Jurkat, Clone E6-1 (cell line): ENCODE measurements at regions not wholly inside any gene's neighbourhood (a gene's known extent, or its start where the extent isn't known, plus 50 kb on each side); places are given as distances from the start of the nearest gene placed in this dataset.
"Not testable (repeated sequence)": the region's sequence is repeated elsewhere in the genome, so short reads cannot be mapped to it uniquely, and the experiment has no call there.

Source experiments
- DNase-seq: peaks from one replicate; pipeline ENCODE4 v3.0.0-alpha.2; 2011; ENCODE audit warnings: low read depth, low spot score
- H3K4me3 ChIP-seq: 2 replicates; pipeline ENCODE4 v1.5.1; 2011; ENCODE audit warnings: mild to moderate bottlenecking, low read length, control low read depth, moderate library complexity

- DNase-seq = no peak
- no peak overlapping the region for H3K4me3 ChIP-seq
Measured at GRCh38 chr12:19915392-19916195, 452.7 kb upstream of the PDE3A start.

GRCh38 chr12:19916196-19916753 is 452.1 kb upstream of the PDE3A start:
- no peak for DNase-seq

DNA sequence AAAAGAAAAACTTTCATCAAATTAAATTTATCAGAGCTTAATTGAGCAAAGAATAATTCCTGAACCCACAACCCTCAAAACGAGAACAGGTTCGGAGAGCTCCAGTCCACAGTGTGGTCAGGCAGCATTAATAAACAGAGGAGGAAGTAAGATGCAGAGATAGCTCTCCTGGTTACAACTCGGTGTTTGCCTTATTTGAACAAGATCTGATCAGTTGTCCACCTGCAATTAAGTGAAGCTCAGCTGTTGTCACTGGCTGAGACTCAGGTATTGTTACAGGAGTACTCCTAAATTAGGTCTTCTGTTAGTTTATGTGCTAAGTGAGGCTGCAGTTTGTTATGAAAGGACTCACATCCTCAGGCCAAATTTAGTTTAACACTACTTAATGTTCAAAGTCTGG is 451.4 kb upstream of the PDE3A start:
- no peak for DNase-seq
- no peak overlapping the region for H3K4me3 ChIP-seq

More at GRCh38 chr12:19916196-19916753, 452.1 kb upstream of the PDE3A start:
- H3K4me3 ChIP-seq = no peak overlapping the region

DNA sequence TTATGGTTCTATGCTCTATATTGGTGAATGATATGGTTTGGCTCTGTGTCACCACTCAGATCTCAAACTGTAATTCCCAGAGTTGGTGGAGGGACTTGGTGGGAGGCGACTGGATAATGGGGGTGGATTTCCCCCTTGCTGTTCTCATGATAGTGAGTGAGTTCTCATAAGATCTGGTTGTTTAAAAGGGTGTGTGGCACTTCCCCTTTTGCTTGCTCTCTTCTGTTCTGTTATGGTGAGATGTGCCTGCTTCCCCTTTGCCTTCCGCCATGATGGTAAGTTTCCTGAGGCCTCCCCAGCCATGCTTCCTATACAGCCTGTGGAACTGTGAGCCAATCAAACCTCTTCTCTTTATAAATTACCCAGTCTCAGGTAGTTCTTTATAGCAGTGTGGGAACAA is 446.6 kb upstream of the PDE3A start:
- H3K4me3 ChIP-seq, DNase-seq: not testable (repeated sequence)

DNA sequence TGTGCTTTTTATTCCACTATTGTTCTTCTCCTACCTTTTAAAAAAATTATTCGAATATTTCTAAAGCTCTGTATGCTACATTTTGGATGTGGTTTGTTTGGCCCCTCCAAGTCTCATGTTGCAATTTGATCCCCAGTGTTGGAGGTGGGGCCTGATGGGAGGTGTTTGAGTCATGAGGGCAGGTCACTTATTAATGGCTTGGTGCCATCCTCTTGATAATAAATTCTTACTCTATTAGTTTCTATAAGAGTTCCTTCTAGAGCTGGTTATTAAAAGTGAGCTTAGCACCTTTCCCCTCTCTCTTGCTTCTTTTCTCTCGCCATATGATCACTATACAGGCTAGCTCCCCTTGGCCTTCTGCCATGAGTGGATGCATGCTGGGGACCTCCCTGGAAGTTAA is 445.6 kb upstream of the PDE3A start:
- no peak overlapping the region for H3K4me3 ChIP-seq
- DNase-seq = no peak

DNA sequence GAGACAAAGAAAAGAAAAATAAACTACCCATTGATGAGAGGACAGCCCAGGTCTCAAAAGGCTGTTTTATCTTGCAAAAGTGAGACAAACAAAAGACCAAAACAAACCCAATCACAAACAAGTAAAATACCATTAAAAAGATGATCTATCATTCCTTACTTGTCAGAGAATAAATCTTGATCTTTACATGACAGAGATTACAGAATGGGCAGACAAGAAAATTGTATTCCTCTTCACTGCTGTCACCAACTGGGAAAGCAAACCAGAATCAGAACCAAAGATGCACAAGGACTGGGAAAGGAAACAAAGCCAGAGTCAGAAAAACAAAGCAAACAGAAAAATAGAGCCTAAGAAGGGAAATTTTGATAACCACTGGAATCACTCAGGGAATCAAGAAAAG is 444.0 kb upstream of the PDE3A start:
- H3K4me3 ChIP-seq = no peak overlapping the region
- DNase-seq = no peak

GRCh38 chr12:19925841-19926240 is 442.5 kb upstream of the PDE3A start:
- no peak for DNase-seq

DNA sequence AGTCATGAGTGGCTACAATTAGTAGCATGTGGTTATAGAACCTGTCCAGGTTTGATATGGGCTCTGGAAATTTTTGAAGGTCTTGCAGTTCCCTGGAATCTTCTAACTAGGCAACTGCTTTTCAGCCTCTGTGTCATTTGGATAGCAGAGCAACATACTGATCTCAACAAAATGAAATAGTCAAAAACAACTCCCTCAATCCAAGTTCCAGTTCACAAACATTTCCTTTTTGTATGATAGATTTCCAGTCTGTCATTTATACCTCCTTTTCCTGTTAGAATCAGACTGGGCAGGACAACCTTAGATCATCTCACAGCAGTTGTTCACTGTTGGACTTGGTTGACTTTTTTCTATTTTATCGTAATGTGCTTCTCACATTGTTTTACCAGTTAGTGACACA is 442.1 kb upstream of the PDE3A start:
- DNase-seq = no peak
- no peak overlapping the region for H3K4me3 ChIP-seq

More at GRCh38 chr12:19925841-19926240, 442.5 kb upstream of the PDE3A start:
- H3K4me3 ChIP-seq = no peak overlapping the region

GRCh38 chr12:19927661-19928060 is 440.7 kb upstream of the PDE3A start:
- no peak for DNase-seq
- no peak overlapping the region for H3K4me3 ChIP-seq

GRCh38 chr12:19932413-19932812 is 435.9 kb upstream of the PDE3A start:
- no peak for DNase-seq
- H3K4me3 ChIP-seq = no peak overlapping the region

DNA sequence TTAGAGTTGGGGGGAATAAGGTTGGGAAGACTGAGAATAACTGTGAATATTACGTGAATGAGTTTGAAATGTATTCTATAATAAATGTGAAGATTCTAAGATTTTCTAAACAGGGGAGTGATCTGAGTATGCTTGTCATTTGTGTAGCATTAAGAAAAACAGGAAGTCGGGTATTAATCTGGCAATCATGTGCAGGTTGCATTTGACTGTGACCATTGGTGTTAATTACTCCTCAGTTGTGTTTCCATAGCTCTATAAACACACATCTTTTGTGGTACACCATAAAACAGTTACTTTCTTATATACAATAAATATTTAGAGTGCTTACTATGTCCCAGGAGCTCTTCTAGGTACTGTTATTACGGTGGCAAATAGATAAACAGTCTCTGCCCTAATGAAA is 434.4 kb upstream of the PDE3A start:
- no peak for DNase-seq
- no peak overlapping the region for H3K4me3 ChIP-seq

GRCh38 chr12:19937161-19937560 is 431.2 kb upstream of the PDE3A start:
- no peak for DNase-seq
- no peak overlapping the region for H3K4me3 ChIP-seq

DNA sequence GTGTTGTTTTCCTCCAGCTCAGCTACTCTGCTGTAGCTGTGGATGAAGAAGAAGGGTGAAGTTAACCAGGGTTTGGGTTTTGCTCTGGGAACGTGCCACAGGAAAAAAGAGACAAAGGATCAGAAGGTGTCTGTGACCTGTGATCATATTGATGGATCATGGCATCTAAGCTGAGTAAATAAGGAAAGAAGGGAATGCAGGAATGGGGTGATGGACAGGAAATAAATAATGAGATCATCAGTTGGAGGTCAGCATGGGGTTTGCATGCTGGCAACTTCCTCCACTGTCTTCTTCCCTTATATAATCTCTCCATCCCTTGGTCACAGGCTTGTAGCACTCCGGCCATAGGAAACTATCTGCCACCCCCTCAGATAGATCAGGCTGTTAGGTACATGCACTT is 430.3 kb upstream of the PDE3A start:
- no peak overlapping the region for H3K4me3 ChIP-seq
- DNase-seq = no peak

DNA sequence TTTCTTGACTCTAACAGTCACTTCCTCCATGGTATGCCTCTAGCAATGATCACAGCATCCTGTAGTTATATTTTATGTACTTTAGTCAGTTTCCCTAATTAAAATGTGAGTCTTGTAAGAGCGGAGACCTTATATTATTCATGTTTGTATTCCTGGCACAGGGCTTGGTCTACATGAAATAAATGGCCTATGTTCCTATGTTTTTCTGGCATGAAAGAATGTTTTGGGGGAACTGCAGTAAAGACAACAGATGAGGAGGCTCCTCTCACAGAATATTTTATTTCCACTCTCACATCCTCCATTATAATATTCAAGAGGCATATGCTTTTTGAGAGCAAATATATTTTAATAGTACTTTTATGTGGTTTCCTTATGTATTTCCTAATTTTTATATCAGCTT is 429.8 kb upstream of the PDE3A start:
- DNase-seq = no peak
- H3K4me3 ChIP-seq = no peak overlapping the region

GRCh38 chr12:19940267-19940666 is 428.1 kb upstream of the PDE3A start:
- DNase-seq = no peak
- H3K4me3 ChIP-seq = no peak overlapping the region

GRCh38 chr12:19941096-19941495 is 427.2 kb upstream of the PDE3A start:
- no peak overlapping the region for H3K4me3 ChIP-seq
- DNase-seq = no peak

DNA sequence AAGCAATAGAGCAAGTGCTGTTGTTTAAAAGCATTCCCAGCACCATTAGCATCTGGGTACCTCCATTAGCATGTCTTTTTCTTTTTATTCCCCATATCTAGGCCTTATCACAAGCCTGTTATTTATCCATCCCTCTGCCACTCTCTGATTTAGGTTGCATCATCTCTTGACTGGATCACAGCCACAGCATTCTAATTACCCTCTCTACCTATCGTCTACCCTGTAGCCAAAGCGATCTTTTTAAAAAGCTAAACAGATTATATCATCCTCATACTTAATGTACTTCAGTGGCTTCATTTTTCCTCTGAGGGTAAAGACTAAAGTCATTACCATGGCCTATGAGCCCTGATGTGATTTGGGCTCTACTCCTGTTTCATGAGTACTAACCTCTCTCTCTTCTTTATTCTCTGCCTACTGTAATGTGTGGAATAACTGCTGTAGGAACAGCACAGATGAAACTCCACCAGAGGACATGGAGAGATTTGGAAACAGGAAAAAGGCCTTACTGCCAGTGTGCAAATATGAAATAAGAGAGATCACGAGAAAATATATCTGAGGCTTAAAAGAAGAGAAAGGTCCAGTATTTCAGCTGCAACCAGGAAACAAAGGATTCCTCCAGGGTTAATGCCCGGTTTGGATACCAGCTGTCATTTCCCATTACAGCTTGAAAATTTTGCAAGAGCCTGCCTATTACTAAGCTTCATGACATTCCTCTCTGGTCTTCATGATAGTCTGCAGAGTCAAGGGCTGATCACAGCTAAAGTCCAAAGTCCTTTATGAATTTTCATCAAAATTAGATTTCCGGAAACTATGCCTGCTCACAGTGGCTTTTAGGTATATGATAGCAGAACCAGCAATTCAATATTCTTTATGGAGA is 422.5 kb upstream of the PDE3A start:
- no peak overlapping the region for H3K4me3 ChIP-seq
- no peak for DNase-seq

DNA sequence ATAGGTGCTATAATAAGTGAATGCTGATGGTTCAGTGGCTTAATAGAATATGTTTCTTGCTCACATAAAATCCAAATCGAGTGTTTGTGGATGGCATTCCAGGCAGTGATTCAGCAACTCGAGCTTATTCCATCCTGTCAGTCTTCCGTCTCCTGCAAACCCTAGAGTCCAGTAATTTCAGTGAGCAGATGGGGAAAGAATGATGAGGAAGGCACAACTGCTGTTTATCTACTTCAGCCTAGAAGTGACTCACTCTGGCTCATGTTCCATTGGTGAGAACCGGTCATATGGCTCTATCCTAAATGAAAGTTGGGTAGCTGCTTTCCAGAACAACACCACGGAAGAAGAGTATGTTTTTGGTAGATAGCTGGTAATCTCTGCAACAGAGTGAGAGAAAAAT is 421.8 kb upstream of the PDE3A start:
- H3K4me3 ChIP-seq = no peak overlapping the region
- no peak for DNase-seq

GRCh38 chr12:19947344-19947743 is 421.0 kb upstream of the PDE3A start:
- DNase-seq = no peak
- H3K4me3 ChIP-seq = no peak overlapping the region

DNA sequence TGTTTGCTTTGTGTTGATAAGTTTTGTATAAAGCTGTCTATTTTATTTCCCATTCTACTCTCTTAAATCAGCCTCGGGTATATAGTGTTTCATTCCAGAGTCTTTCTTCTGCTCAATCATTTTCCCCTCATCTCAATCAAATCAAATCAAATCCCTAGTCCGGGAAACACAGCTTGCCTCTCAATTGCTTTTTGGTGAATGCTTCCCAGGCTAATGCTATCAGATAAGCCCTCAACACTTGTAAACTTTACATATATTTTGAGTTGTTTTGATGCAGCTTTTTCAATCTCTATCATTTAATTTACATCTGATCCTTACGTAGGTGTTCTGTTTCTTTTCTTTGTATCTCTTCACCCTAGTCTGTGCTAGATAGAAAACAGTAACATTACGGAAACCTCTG is 416.7 kb upstream of the PDE3A start:
- no peak for DNase-seq
- no peak overlapping the region for H3K4me3 ChIP-seq
